ENCODE measurements at regions not wholly inside any gene's neighbourhood (a gene's known extent, or its start where the extent isn't known, plus 50 kb on each side); places are given as distances from the start of the nearest gene placed in this dataset.

DNA sequence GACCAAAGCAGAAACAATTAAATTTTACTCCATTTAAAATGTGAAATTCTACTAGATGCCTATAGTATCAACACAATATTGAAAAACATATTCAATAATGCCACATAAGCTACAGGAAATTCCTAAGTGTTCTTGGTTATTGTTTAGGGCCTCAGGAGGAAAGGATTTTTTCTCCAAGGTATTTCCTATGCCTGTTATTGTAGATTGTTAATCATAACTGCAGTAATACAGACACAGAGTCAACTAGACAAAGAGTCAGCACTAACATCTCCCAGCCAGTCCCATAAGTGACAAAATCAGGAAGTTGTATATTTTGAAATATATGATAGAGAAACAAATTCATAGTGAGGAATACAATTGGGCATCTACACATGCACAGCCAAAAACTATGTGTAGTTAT, 782.7 kb upstream of the KIF2B start:
- Mint-ChIP-seq H3K36me3 (ENCODE audit: insufficient read depth, unreplicated experiment) (no peaks in the 10 kb centered on the region), H3K4me3 (ENCODE audit: unreplicated experiment) (no peak overlapping the region), H3K9me3 (ENCODE audit: unreplicated experiment) (peaks cover 7% of the 10 kb centered on the region), H3K27ac (ENCODE audit: low read depth, unreplicated experiment) (no peak overlapping the region), H3K27me3 (ENCODE audit: insufficient read depth, unreplicated experiment) (peaks cover 16% of the 10 kb centered on the region), H3K4me1 (ENCODE audit: insufficient read depth, unreplicated experiment) (no peaks in the 10 kb centered on the region)
- POLR2A ChIA-PET, result no interaction called here
- no peak for DNase-seq (ENCODE audit: unreplicated experiment)
- TF ChIP-seq, protein P1, sequence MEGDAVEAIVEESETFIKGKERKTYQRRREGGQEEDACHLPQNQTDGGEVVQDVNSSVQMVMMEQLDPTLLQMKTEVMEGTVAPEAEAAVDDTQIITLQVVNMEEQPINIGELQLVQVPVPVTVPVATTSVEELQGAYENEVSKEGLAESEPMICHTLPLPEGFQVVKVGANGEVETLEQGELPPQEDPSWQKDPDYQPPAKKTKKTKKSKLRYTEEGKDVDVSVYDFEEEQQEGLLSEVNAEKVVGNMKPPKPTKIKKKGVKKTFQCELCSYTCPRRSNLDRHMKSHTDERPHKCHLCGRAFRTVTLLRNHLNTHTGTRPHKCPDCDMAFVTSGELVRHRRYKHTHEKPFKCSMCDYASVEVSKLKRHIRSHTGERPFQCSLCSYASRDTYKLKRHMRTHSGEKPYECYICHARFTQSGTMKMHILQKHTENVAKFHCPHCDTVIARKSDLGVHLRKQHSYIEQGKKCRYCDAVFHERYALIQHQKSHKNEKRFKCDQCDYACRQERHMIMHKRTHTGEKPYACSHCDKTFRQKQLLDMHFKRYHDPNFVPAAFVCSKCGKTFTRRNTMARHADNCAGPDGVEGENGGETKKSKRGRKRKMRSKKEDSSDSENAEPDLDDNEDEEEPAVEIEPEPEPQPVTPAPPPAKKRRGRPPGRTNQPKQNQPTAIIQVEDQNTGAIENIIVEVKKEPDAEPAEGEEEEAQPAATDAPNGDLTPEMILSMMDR (IDR thresholded peaks at IDR 0.05; ENCODE audit: unreplicated experiment), result no peak
- BruUV-seq (replicated peaks), result no TSS peak
- CTCF ChIA-PET, result no interaction called here
- intact Hi-C loops (cut with micrococcal nuclease), result no loop called here

DNA sequence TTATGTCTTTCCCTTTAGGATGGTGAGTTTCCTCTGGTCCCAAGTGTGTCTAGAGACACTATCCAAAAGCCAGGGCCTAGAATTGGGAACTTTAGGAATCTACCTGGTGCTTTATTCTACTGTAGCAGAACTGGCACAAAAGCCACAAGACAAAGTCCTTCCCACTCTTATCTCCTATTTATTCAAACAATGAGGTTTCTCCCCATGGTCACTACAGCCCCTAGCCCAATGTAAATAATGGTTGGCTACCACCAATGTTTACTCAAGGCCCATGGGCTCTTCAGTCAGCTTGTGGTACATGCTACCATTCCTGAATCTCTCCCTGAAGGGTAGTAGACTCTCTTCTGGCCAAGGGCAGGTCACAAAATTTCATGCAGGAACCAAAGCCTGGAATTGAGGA, 789.4 kb upstream of the KIF2B start:
- no peaks in the 10 kb centered on the region for H3K36me3 Mint-ChIP-seq (ENCODE audit: insufficient read depth, unreplicated experiment)
- ChIA-PET POLR2A (no interaction called here), CTCF (interaction anchor here (0.6 to 2.5 kb wide), 23 partner anchors 9 to 1860 kb away, joined by 3 to 17 read pairs (median 4); no protein-coding TSS in a partner anchor)
- H3K4me1 Mint-ChIP-seq (ENCODE audit: insufficient read depth, unreplicated experiment), result no peaks in the 10 kb centered on the region
- intact Hi-C loops (cut with micrococcal nuclease), result loop anchor here (2.0 kb wide), 2 partner anchors 538 to 1394 kb away; no protein-coding TSS in a partner anchor
- TF ChIP-seq, protein P1 (IDR thresholded peaks at IDR 0.05; ENCODE audit: unreplicated experiment), result no peak
- no peak overlapping the region for H3K4me3 Mint-ChIP-seq (ENCODE audit: unreplicated experiment)
- no TSS peak for BruUV-seq (replicated peaks)
- no peak overlapping the region for H3K27ac Mint-ChIP-seq (ENCODE audit: low read depth, unreplicated experiment)
- H3K9me3 Mint-ChIP-seq (ENCODE audit: unreplicated experiment), result no peaks in the 10 kb centered on the region
- H3K27me3 Mint-ChIP-seq (ENCODE audit: insufficient read depth, unreplicated experiment), result peaks cover 59% of the 10 kb centered on the region
- no peak for DNase-seq (ENCODE audit: unreplicated experiment)

DNA sequence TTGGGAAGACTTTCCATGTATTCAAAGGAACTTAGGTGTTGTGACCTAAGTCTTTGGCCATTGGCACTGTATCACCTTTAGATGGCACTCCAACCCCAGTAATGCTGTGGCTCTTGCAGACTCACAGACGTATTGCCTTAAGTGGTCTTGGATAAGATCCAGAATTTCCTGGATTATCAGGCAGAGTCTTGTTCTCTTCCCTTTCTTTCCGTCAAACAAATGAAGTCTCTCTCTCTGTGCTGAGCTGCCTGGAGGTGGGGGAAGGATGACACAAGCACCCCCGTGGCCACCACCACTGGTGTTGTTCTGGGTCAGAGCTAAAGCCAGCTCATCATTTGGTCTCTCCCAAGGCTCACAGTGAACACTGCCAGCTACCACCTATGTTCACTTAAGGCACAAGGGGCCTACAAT, 789.9 kb upstream of the KIF2B start:
- Mint-ChIP-seq H3K27ac (ENCODE audit: low read depth, unreplicated experiment) (no peak overlapping the region), H3K27me3 (ENCODE audit: insufficient read depth, unreplicated experiment) (peaks cover 59% of the 10 kb centered on the region), H3K36me3 (ENCODE audit: insufficient read depth, unreplicated experiment) (no peaks in the 10 kb centered on the region), H3K9me3 (ENCODE audit: unreplicated experiment) (no peaks in the 10 kb centered on the region), H3K4me3 (ENCODE audit: unreplicated experiment) (no peak overlapping the region), H3K4me1 (ENCODE audit: insufficient read depth, unreplicated experiment) (no peaks in the 10 kb centered on the region)
- DNase-seq (ENCODE audit: unreplicated experiment), result peak; percentile 65
- ChIA-PET CTCF (interaction anchor here (0.6 to 2.5 kb wide), 24 partner anchors 9 to 1860 kb away, joined by 3 to 17 read pairs (median 4); no protein-coding TSS in a partner anchor), POLR2A (interaction anchor here (0.7 kb wide), 1 partner anchor 1218 kb away, joined by 3 read pairs; no protein-coding TSS in a partner anchor)
- TF ChIP-seq, protein P1 (IDR thresholded peaks at IDR 0.05; ENCODE audit: unreplicated experiment), result peak; percentile 74
- intact Hi-C loops (cut with micrococcal nuclease), result loop anchor here (1.0 to 2.0 kb wide), 5 partner anchors 538 to 1858 kb away; no protein-coding TSS in a partner anchor
- BruUV-seq (replicated peaks), result no TSS peak

DNA sequence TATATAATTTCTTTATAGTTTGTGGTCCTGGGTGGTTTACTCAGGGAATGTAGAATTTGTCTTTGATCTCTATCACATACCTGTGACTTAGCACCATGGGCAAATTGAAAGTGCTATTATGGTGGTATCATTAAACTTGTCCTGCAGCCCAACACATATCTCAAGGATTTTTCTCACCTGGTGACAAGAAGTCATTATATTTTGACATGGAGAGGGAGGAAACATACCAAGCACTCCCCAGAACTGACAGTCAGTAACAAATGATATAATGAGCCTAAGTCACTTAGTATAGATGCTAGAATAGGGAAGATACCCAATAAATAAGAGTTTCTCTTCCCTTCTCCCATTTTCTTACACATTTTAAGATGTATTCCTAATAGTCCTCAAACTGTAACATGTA, 805.5 kb upstream of the KIF2B start:
- no peak overlapping the region for H3K4me3 Mint-ChIP-seq (ENCODE audit: unreplicated experiment)
- TF ChIP-seq, protein P1 (IDR thresholded peaks at IDR 0.05; ENCODE audit: unreplicated experiment), result no peak
- no peak overlapping the region for H3K27ac Mint-ChIP-seq (ENCODE audit: low read depth, unreplicated experiment)
- H3K9me3 Mint-ChIP-seq (ENCODE audit: unreplicated experiment), result peaks cover 5% of the 10 kb centered on the region
- ChIA-PET CTCF (interaction anchor here (0.6 to 1.8 kb wide), 2 partner anchors 16 to 1430 kb away, joined by 3 to 6 read pairs; no protein-coding TSS in a partner anchor), POLR2A (no interaction called here)
- intact Hi-C loops (cut with micrococcal nuclease), result no loop called here
- peaks cover 48% of the 10 kb centered on the region for H3K27me3 Mint-ChIP-seq (ENCODE audit: insufficient read depth, unreplicated experiment)
- BruUV-seq (replicated peaks), result no TSS peak
- no peak for DNase-seq (ENCODE audit: unreplicated experiment)
- no peaks in the 10 kb centered on the region for H3K4me1 Mint-ChIP-seq (ENCODE audit: insufficient read depth, unreplicated experiment)
- peaks cover 6% of the 10 kb centered on the region for H3K36me3 Mint-ChIP-seq (ENCODE audit: insufficient read depth, unreplicated experiment)
